ENCODE measurements at regions not wholly inside any gene's neighbourhood (a gene's known extent, or its start where the extent isn't known, plus 50 kb on each side); places are given as distances from the start of the nearest gene placed in this dataset.
"Not testable (repeated sequence)": the region's sequence is repeated elsewhere in the genome, so short reads cannot be mapped to it uniquely, and the experiment has no call there.

DNA sequence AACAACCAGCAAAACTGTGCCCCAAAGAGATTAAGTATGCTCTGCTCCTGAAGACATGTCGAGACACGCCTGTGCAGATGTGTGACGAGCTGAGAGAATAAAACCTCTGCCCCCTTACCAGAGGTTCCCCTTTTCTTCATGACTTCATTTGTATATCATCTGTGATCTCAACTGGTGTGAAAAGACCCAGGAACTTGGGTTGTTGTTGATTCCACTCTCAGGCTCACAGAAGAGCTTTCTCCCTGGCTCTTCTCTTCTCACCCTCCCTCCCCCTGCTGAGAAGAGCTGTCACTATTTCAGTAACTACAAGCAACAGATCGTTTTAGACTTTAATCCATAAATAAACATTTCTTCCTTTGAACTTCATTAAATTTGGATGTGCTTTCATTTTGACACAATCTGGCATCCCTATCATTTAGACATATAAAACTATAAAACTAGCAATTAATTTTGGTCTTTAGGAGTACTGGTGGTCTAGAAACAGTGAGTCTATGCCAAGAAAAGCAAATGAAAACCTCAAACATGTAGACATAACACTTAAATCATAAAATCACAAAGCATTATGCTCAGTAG is 179.3 kb upstream of the FZD8 start:
- WGBS, 2 donors = 62 to 68% methylated on average over 4 of the region's 4 CpGs

DNA sequence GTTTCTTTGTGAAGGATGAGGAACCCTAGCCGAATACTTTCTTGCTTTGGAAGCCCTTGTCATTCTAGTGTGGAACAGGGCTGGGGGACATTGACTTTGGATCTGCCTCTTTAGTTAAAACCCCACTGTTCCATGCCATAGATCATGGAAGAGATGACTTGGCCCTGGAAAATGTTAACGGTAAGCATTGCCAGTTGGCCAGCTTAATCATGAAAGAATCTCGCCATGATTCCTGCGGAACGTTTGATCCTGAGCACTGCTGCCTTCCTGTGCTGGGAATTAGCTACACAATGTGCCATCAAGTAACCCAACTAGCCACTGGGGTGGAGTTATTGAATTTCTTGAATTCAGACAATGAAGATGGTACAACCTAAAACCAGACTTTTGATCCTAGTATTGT is 177.6 kb upstream of the FZD8 start:
- Histone ChIP-seq H3K9ac (ENCODE audit: insufficient read depth in 1 of 2, low read length in 2 of 2) (no peak overlapping the region), H3K27me3 (ENCODE audit: control insufficient read depth in 3 of 3, insufficient read depth in 3 of 3, low read length in 2 of 3) (peaks cover 0 to 5% (median 3%) of the 10 kb centered on the region in 3 donors), H3K27ac (ENCODE audit: low read depth in 1 of 2, low read length in 1 of 2) (no peak overlapping the region), H3K4me3 (no peak overlapping the region), H3K9me3 (ENCODE audit: control insufficient read depth in 4 of 4, insufficient read depth in 3 of 4, low read length in 3 of 4) (no peaks in the 10 kb centered on the region), H3K4me1 (ENCODE audit: control insufficient read depth in 5 of 5, insufficient read depth in 5 of 5, low read length in 5 of 5) (peaks cover 0 to 18% (median 5%) of the 10 kb centered on the region in 5 donors), H3K36me3 (ENCODE audit: control insufficient read depth in 4 of 4, insufficient read depth in 4 of 4, low read length in 4 of 4) (no peaks in the 10 kb centered on the region)
- DNase-seq (no peak), ATAC-seq (ENCODE audit: insufficient read depth, low FRiP score) (no peak)
- TF ChIP-seq, protein P1, sequence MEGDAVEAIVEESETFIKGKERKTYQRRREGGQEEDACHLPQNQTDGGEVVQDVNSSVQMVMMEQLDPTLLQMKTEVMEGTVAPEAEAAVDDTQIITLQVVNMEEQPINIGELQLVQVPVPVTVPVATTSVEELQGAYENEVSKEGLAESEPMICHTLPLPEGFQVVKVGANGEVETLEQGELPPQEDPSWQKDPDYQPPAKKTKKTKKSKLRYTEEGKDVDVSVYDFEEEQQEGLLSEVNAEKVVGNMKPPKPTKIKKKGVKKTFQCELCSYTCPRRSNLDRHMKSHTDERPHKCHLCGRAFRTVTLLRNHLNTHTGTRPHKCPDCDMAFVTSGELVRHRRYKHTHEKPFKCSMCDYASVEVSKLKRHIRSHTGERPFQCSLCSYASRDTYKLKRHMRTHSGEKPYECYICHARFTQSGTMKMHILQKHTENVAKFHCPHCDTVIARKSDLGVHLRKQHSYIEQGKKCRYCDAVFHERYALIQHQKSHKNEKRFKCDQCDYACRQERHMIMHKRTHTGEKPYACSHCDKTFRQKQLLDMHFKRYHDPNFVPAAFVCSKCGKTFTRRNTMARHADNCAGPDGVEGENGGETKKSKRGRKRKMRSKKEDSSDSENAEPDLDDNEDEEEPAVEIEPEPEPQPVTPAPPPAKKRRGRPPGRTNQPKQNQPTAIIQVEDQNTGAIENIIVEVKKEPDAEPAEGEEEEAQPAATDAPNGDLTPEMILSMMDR (IDR thresholded peaks at IDR 0.05; ENCODE audit: control extremely low read depth, extremely low read depth) = no peak
- 86 to 88% methylated on average over 5 of the region's 5 CpGs for WGBS, 2 donors

More for the DNA sequence above, 179.3 kb upstream of the FZD8 start:
- DNase-seq = peak; percentile 55 to 83 (median 79)
- Histone ChIP-seq H3K27ac (ENCODE audit: low read depth in 1 of 2, low read length in 1 of 2) (no peak overlapping the region), H3K9me3 (ENCODE audit: control insufficient read depth in 4 of 4, insufficient read depth in 3 of 4, low read length in 3 of 4) (peaks cover 0 to 1% (median 0%) of the 10 kb centered on the region in 4 donors), H3K36me3 (ENCODE audit: control insufficient read depth in 4 of 4, insufficient read depth in 4 of 4, low read length in 4 of 4) (no peaks in the 10 kb centered on the region), H3K4me1 (ENCODE audit: control insufficient read depth in 5 of 5, insufficient read depth in 5 of 5, low read length in 5 of 5) (peaks cover 0 to 18% (median 5%) of the 10 kb centered on the region in 5 donors), H3K27me3 (ENCODE audit: control insufficient read depth in 3 of 3, insufficient read depth in 3 of 3, low read length in 2 of 3) (peaks cover 0 to 5% (median 3%) of the 10 kb centered on the region in 3 donors), H3K9ac (ENCODE audit: insufficient read depth in 1 of 2, low read length in 2 of 2) (no peak overlapping the region), H3K4me3 (no peak overlapping the region)
- TF ChIP-seq, protein P1 (IDR thresholded peaks at IDR 0.05; ENCODE audit: control extremely low read depth, extremely low read depth) = no peak
- no peak for ATAC-seq (ENCODE audit: insufficient read depth, low FRiP score)

DNA sequence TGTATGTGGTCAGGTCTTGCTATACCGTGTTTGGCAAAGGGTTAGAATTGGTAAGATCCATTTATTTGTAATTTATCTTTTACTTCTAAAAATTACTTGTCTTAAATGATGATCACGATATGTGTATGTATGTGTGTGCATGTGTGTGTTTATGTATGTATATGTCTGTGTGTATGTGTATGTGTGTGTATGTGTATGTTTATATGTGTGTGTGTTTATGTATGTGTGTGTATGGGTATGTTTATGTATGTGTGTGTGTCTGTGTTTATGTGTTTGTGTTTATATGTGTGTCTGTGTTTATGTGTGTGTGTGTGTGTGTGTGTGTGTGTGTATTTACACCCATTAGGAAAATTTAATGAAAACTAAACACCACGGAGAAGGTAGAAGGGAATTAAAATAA is 176.9 kb upstream of the FZD8 start:
- peaks cover 0 to 6% (median 5%) of the 10 kb centered on the region in 3 donors for H3K27me3 ChIP-seq (ENCODE audit: control insufficient read depth in 3 of 3, insufficient read depth in 3 of 3, low read length in 2 of 3)
- 95 to 96% methylated on average over 3 of the region's 3 CpGs for WGBS, 2 donors
- no peak for ATAC-seq (ENCODE audit: insufficient read depth, low FRiP score)
- DNase-seq = no peak
- no peaks in the 10 kb centered on the region for H3K36me3 ChIP-seq (ENCODE audit: control insufficient read depth in 4 of 4, insufficient read depth in 4 of 4, low read length in 4 of 4)
- TF ChIP-seq, protein P1 (IDR thresholded peaks at IDR 0.05; ENCODE audit: control extremely low read depth, extremely low read depth) = no peak
- no peak overlapping the region for H3K4me3 ChIP-seq
- peaks cover 0 to 18% (median 5%) of the 10 kb centered on the region in 5 donors for H3K4me1 ChIP-seq (ENCODE audit: control insufficient read depth in 5 of 5, insufficient read depth in 5 of 5, low read length in 5 of 5)
- no peaks in the 10 kb centered on the region for H3K9me3 ChIP-seq (ENCODE audit: control insufficient read depth in 4 of 4, insufficient read depth in 3 of 4, low read length in 3 of 4)
- H3K9ac ChIP-seq (ENCODE audit: insufficient read depth in 1 of 2, low read length in 2 of 2) = no peak overlapping the region
- no peak overlapping the region for H3K27ac ChIP-seq (ENCODE audit: low read depth in 1 of 2, low read length in 1 of 2)

DNA sequence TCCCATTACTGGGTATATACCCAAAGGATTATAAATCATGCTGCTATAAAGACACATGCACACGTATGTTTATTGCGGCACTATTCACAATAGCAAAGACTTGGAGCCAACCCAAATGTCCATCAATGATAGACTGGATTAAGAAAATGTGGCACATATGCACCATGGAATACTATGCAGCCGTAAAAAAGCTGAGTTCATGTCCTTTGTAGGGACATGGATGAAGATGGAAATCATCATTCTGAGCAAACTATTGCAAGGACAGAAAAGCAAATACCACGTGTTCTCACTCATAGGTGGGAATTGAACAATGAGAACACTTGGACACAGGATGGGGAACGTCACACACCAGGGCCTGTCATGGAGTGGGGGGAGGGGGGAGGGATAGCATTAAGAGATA is 175.0 kb upstream of the FZD8 start:
- not testable (repeated sequence) for H3K27ac ChIP-seq (ENCODE audit: low read depth in 1 of 2, low read length in 1 of 2); H3K4me3 ChIP-seq; H3K27me3 ChIP-seq (ENCODE audit: control insufficient read depth in 3 of 3, insufficient read depth in 3 of 3, low read length in 2 of 3); H3K9ac ChIP-seq (ENCODE audit: insufficient read depth in 1 of 2, low read length in 2 of 2); H3K36me3 ChIP-seq (ENCODE audit: control insufficient read depth in 4 of 4, insufficient read depth in 4 of 4, low read length in 4 of 4); ATAC-seq (ENCODE audit: insufficient read depth, low FRiP score); DNase-seq; H3K9me3 ChIP-seq (ENCODE audit: control insufficient read depth in 4 of 4, insufficient read depth in 3 of 4, low read length in 3 of 4)
- peaks cover 0 to 12% (median 5%) of the 10 kb centered on the region in 5 donors for H3K4me1 ChIP-seq (ENCODE audit: control insufficient read depth in 5 of 5, insufficient read depth in 5 of 5, low read length in 5 of 5)
- 90 to 92% methylated on average over 3 of the region's 5 CpGs for WGBS, 2 donors
